ENCODE measurements at regions not wholly inside any gene's neighbourhood (a gene's known extent, or its start where the extent isn't known, plus 50 kb on each side); places are given as distances from the start of the nearest gene placed in this dataset.

DNA sequence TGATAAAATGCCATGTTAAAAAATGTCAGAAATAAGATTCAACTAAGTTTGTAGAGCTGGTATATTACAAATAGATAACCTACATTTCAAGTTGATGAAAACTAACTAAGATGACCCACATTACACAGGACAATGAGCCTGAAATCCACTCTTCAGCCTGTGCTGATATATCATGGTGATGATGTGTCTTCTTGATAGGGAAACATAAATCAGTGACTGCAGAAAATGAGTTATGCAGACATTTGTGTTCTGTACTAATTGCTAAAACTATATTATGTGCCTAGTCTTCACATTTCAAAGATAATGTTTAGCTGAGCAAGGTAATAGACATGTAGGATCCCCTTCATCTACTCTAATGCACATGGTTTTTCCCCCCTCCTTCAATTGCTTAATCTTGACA is 331.6 kb upstream of the F9 start:
- Histone ChIP-seq H4K20me1 (ENCODE audit: insufficient read depth, poor library complexity, severe bottlenecking) (no peaks in the 10 kb centered on the region), H3K9me3 (ENCODE audit: low read depth) (no peaks in the 10 kb centered on the region), H3K79me2 (no peaks in the 10 kb centered on the region), H3K4me3 (no peak overlapping the region), H3K27ac (no peak overlapping the region), H3K36me3 (replicated peaks; ENCODE audit: insufficient read depth, low read depth) (no peaks in the 10 kb centered on the region), H3K27me3 (peaks cover 18% of the 10 kb centered on the region), H3K9me2 (replicated peaks; ENCODE audit: insufficient read depth) (no peaks in the 10 kb centered on the region), H3K4me1 (ENCODE audit: insufficient read depth) (no peaks in the 10 kb centered on the region), H3K4me2 (no peak overlapping the region), H2AFZ (no peak overlapping the region)
- DNase-seq (ENCODE audit: low spot score), result no peak
- TF ChIP-seq EZH2 (IDR thresholded peaks at IDR 0.05; ENCODE audit: borderline replicate concordance) (no peak), EZH2phosphoT487 (IDR thresholded peaks at IDR 0.05; ENCODE audit: low read depth, severe bottlenecking, unreplicated experiment) (no peak)
- TF ChIP-seq, protein P1, sequence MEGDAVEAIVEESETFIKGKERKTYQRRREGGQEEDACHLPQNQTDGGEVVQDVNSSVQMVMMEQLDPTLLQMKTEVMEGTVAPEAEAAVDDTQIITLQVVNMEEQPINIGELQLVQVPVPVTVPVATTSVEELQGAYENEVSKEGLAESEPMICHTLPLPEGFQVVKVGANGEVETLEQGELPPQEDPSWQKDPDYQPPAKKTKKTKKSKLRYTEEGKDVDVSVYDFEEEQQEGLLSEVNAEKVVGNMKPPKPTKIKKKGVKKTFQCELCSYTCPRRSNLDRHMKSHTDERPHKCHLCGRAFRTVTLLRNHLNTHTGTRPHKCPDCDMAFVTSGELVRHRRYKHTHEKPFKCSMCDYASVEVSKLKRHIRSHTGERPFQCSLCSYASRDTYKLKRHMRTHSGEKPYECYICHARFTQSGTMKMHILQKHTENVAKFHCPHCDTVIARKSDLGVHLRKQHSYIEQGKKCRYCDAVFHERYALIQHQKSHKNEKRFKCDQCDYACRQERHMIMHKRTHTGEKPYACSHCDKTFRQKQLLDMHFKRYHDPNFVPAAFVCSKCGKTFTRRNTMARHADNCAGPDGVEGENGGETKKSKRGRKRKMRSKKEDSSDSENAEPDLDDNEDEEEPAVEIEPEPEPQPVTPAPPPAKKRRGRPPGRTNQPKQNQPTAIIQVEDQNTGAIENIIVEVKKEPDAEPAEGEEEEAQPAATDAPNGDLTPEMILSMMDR (IDR thresholded peaks at IDR 0.05; ENCODE audit: poor library complexity), result no peak

DNA sequence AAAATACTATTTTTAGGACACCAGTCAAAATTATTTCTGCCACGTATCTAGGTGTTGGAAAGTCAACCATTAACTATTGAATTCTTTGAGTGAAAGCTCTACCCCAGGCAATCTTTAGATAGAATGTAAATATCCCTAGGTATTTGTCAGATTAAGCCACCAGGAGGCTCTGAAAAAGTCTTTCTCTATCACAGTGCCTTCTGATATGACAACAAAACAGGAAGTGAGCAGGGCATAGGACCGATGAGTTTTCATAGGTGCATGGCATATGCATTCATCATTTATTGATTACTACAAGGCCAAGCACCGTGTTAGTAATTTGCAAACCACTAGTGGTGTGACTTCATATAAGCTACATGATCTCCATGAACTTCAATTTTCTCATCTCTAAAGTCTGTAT is 333.6 kb upstream of the F9 start:
- no peaks in the 10 kb centered on the region for H3K9me2 ChIP-seq (replicated peaks; ENCODE audit: insufficient read depth)

DNA sequence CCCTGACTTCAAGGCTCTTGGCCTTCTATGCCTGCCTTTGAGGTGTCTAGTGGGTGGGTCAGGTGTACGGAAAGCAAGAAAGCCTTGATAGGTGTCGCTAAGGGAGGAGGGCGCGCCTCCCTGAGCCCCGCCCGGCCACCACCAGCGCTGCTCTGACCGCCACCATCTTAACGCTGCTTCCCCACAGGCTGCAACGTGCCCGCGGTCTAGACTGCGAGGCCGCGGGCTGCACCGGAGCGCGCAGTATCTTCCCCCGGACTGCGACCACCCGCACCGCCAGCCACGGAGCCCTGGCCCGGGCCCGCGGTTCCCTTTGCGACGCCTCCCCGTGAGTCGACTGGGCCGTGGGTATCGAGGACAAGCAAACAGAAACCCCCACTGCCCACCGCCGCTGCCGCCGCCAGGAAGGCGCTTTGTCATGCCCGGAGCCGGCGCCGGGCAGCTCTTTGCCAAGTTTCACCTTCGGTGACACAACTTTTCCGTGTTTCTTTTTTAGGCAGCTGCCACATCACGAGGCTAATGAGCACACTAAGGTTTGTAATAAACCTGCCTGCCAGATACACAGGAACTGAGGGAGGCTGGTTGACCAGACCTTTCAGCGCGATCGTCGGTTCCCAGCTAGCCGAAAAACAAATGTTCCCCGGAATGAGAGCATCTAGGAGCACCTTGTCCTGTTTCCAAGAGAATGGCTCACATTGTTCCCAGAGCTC is 335.8 kb upstream of the F9 start:
- Histone ChIP-seq H3K4me2 (peak overlapping the region; percentile 80), H3K36me3 (replicated peaks; ENCODE audit: insufficient read depth, low read depth) (no peaks in the 10 kb centered on the region), H3K4me3 (peak overlapping the region; percentile 21), H3K4me1 (ENCODE audit: insufficient read depth) (no peaks in the 10 kb centered on the region), H3K79me2 (no peaks in the 10 kb centered on the region), H4K20me1 (ENCODE audit: insufficient read depth, poor library complexity, severe bottlenecking) (no peaks in the 10 kb centered on the region), H3K9me3 (ENCODE audit: low read depth) (no peaks in the 10 kb centered on the region), H3K27me3 (peaks cover 14% of the 10 kb centered on the region), H3K27ac (peak overlapping the region; percentile 71), H3K9me2 (replicated peaks; ENCODE audit: insufficient read depth) (no peaks in the 10 kb centered on the region), H2AFZ (peak overlapping the region; percentile 58)
- DNase-seq (ENCODE audit: low spot score), result peak; percentile 44
- WGBS (ENCODE audit: low lambda C conversion rate, missing lambda C conversion rate), result 40% methylated on average over 50 of the region's 50 CpGs
- no peak for TF ChIP-seq EZH2 (IDR thresholded peaks at IDR 0.05; ENCODE audit: borderline replicate concordance)
- TF ChIP-seq EZH2phosphoT487 (IDR thresholded peaks at IDR 0.05; ENCODE audit: low read depth, severe bottlenecking, unreplicated experiment), result peak; percentile 24
- TF ChIP-seq, protein P1 (IDR thresholded peaks at IDR 0.05; ENCODE audit: poor library complexity), result no peak

More for the DNA sequence above, 333.6 kb upstream of the F9 start:
- Histone ChIP-seq H3K4me3 (no peak overlapping the region), H3K79me2 (no peaks in the 10 kb centered on the region), H3K36me3 (replicated peaks; ENCODE audit: insufficient read depth, low read depth) (no peaks in the 10 kb centered on the region), H3K9me3 (ENCODE audit: low read depth) (no peaks in the 10 kb centered on the region), H4K20me1 (ENCODE audit: insufficient read depth, poor library complexity, severe bottlenecking) (no peaks in the 10 kb centered on the region), H3K4me1 (ENCODE audit: insufficient read depth) (no peaks in the 10 kb centered on the region), H3K27ac (no peak overlapping the region), H2AFZ (no peak overlapping the region), H3K4me2 (no peak overlapping the region), H3K27me3 (peaks cover 14% of the 10 kb centered on the region)
- 67% methylated on average over 3 of the region's 3 CpGs for WGBS (ENCODE audit: low lambda C conversion rate, missing lambda C conversion rate)
- TF ChIP-seq EZH2phosphoT487 (IDR thresholded peaks at IDR 0.05; ENCODE audit: low read depth, severe bottlenecking, unreplicated experiment) (no peak), EZH2 (IDR thresholded peaks at IDR 0.05; ENCODE audit: borderline replicate concordance) (no peak)
- TF ChIP-seq, protein P1 (IDR thresholded peaks at IDR 0.05; ENCODE audit: poor library complexity), result no peak
- DNase-seq (ENCODE audit: low spot score), result no peak
